Body of pancreas (tissue), 4 donors: ENCODE measurements at regions not wholly inside any gene's neighbourhood (a gene's known extent, or its start where the extent isn't known, plus 50 kb on each side); places are given as distances from the start of the nearest gene placed in this dataset.

Experiments
- POLR2A ChIP-seq, 3 donors: fragments of 450-650 bp; IDR thresholded peaks; one replicate each; pipeline ENCODE4 v1.6.1; 2016; ENCODE audit warnings: antibody characterized with exemption in 3 of 3, mild to moderate bottlenecking in 2 of 3
- TF ChIP-seq, protein P1 (sequence below), 7 experiments: fragments of 450-650 bp in 4 of 7; fragments of 200-600 bp in 3 of 7; sonication (generic) in 3 of 7; IDR thresholded peaks; one replicate each; pipeline ENCODE4 v1.5.1; 2016 to 2019; ENCODE audit warnings: antibody characterized with exemption in 7 of 7

DNA sequence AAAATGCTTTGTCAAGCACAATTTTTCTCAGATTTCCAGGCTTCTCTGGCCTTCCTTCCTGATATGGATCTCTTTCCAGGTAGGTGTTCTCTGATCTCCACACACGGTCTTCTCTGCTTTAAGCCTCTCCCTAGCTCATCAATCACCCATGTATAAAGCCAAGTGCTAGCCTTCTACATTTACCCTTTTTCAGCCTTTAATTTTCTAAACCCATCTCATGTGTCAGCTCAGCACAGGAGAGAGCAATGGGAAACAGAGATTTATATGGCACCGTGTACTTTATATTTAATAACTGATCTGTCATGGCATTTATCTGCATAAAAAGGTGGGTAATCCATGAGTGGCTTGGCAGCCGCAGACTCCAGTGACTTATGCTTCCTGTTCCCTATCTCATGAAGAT lies 495.0 kb downstream of the RASEF start:
- TF ChIP-seq, protein P1, sequence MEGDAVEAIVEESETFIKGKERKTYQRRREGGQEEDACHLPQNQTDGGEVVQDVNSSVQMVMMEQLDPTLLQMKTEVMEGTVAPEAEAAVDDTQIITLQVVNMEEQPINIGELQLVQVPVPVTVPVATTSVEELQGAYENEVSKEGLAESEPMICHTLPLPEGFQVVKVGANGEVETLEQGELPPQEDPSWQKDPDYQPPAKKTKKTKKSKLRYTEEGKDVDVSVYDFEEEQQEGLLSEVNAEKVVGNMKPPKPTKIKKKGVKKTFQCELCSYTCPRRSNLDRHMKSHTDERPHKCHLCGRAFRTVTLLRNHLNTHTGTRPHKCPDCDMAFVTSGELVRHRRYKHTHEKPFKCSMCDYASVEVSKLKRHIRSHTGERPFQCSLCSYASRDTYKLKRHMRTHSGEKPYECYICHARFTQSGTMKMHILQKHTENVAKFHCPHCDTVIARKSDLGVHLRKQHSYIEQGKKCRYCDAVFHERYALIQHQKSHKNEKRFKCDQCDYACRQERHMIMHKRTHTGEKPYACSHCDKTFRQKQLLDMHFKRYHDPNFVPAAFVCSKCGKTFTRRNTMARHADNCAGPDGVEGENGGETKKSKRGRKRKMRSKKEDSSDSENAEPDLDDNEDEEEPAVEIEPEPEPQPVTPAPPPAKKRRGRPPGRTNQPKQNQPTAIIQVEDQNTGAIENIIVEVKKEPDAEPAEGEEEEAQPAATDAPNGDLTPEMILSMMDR (IDR thresholded peaks at IDR 0.05) = no peak
- TF ChIP-seq POLR2A (IDR thresholded peaks at IDR 0.05) = no peak
